ENCODE measurements at regions not wholly inside any gene's neighbourhood (a gene's known extent, or its start where the extent isn't known, plus 50 kb on each side); places are given as distances from the start of the nearest gene placed in this dataset.
"Not testable (repeated sequence)": the region's sequence is repeated elsewhere in the genome, so short reads cannot be mapped to it uniquely, and the experiment has no call there.

DNA sequence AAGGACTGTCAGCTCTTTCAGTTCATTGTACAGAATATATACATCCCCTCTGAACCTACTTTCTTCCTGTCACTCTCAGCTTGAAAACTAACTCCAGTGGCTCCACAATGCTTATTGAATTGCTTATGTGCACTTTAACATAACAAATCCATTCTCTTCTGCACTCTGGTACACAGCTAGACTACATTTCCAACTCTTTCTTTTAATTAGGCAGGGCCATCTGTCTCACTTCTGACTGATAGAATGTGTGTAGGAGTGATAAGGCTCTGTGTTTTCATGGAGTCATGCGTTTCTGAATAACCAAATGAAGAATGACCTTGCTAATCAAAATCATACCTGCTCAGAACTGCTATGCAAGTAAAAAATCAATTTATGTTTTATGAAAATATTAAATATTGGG, 278.5 kb upstream of the CCDC179 start:
- no peak for DNase-seq

DNA sequence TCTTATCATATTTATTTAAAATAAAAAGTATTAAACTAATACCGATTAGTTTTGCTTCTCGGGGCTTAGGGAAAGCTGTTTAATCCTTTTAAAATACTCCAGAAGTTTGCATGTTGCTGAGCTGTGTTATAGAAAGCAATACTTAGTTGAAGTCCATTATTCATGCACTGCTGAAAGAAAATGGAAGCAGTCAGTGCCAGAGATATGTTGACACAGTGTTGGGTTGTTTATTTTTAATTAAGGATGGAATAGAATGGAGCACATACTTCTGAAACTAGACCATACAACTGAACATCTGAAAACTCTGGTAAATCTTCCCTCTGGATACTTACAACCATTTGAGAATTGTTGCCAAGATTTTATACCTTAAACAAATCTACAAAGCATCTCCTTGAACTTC, 282.7 kb upstream of the CCDC179 start:
- no peak for DNase-seq

DNA sequence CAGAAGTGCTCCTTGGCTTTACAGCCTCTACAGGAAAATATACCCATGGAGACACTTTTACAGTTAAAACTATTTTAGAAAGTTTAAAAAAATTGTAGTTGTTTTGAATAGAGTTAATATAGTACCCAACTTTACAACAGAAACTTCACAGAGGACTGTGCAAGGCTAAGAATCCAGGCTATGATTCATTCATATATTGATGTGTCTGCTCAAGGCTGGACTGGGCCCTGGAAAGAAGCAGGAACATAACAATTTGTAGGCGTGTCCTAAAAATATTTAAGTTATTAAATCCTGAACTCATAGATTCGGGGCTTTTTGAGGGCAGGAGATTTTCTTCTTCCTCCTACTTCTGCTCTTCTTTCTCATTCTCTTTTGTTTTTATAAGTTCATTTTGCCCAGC, 291.5 kb upstream of the CCDC179 start:
- DNase-seq: no peak

DNA sequence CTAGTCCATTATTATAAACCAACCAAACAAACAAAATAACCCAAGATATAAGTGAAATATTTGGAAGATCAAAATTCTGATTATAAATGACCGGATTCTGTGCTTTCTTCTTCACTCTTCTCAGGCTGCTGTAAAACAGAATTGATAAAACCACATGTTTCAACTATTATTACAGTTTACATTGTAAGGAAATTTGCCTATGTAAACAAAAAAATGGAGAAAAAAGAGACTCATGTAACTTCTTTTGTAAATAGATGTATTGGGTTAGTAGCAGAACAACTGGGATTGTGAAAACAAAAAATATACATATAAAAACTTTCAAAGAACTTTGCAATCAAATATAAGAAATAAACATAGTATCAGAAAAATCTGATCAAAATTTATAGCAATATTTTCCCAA, 295.2 kb upstream of the CCDC179 start:
- DNase-seq: no peak

DNA sequence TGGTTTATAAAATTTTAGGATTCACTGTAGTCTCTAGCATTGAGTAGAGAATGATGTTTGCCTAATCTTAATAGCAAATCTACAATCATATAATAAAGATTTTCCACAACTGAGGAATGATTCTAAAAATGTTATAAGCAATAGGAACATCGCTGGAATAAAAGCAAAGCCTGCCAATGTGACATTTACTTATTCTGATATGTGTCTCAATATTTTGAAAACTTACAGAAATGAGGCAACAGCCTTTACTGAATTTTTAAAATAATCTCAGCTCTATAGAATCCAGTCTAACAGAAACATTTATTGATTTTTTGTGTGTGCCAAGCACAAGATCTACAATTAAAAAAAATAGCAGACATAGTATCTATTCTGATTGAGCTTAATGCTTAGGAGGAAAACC, 303.7 kb upstream of the CCDC179 start:
- DNase-seq: no peak

DNA sequence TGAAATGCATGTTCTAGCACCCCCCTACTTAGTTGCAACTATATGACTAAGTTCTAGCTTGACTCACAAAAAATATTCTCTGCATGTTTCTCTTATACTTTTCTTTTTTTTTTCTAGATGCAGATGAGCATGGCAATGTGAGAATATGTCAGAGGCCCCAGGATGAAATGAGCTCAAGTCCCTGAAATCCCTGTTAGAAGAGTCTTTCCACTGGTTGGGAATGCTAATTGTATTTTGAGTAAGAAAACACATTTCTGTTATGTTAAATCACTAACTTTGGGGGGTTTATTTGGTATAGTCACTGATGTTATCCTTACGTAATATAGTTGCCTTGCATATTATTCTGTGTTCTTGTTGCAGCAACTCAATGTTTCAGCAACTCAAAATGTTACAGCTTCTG, 306.1 kb upstream of the CCDC179 start:
- no peak for DNase-seq

DNA sequence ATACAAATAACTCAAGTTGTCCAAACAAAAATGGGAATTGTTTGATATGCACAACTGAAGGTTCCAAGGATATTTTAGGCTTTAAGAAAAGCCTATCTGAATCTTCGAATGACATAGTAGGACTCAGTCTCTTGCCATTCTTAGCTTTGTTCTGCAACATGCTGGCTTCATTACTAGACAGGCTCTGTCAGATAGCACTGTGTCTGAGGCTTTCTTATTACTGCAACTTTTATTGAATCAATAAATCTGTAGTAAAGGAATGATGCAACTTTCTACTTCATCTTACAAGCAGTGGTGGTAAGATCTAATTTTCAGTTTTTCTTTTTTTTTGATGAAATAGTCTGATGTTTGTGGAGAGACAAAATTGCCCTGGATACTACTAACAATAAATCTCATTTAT, 319.3 kb upstream of the CCDC179 start:
- DNase-seq: no peak

DNA sequence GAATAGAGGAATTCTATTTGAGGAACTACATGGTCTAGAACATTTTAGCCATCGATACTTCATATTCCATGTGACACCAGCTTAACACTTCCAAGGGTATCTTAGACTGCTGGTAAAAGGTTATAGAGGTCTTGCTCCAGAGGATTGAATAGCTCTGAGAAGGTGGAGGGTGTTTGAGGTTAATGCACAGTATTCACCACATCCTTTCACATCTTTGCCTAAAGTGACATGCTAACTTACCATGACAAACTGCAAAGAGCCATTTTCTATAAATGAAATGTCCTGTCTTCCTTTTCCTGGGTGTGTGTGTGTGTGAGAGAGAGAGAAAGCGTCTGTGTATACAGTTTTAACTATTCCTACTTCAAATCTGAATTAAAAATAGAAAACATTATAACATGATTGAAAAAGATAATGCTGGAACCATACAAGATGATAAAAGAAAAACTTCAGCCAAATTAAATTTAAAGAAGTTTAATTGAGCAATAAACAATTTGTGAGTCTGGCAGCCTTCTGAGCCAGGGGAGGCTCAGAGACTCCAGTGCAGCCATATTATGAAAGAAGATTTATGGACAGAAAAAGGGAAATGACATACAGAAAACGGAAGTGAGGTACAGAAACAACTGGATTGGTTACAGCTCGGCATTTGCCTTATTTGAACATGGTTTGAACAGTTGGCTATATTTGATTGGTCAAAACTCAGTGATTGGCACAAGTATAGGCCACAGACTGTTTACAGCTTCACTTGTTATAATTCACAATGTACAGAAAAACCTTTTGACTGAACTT, 320.9 kb upstream of the CCDC179 start:
- no peak for DNase-seq

DNA sequence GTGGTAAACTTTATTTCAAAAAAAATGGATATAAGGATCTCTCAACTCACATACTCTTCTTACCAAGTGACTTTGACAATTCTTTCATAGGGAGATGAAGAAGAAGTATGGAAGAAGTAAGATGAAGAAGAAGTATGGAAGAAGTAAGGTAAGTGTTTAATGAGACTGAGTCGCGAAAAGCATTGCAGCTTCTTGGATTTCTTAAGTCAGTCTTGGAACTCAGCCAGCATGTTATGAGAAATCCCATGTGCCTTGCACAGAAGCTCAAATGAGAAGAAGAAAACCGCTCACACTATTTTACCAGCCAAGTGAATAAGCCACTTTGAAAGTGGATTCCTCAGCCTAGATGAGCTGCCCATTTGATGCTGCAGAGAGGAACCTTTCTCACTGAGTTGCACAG, 332.0 kb upstream of the CCDC179 start:
- DNase-seq: no peak

DNA sequence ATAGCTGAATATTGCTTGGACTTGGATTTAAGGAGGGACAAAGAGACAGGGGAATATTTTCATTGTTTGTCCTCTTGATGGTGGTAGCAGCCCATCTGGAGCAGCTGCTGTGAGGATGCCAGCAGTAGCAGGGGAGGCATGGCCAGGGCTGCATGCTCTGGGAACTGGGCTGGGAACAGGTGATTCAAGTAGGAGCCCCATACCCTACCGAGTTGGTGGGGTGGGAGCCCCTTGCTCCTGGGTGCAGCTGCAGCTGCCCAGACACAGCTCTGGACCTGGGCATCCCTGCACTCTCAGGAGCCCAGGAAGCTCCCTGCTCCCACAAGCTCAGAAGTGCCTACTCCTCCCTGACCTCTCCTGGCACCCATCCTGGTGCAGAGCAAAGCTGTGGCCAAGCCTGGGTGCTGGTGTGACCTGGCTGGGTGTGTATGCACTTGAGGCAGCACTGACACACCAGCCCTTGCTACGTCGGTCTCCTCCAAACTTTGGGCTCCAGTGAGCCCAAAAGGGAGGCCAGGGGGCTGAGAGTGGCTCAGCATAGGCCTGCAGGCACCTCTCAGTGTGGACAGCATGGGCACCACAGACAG, 341.8 kb upstream of the CCDC179 start:
- DNase-seq: no peak

DNA sequence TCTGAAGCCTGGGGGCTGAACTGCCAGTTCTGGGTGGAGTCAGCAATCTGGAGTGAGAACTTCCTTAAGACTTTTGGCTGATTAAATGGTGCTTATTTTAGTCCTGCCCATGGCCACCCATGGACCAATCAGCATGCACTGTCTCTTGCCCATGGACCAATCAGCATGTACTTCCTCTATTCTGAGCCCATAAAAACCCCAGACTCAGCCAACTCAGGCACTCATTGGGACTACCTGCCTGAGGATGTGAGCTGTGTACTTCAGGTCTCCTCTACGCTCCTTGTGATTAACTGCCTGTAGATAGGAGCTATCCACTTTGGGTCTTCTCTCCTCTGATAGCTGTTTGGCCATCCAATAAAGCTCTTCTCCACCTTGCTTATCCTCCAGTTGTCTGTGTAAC, 342.3 kb upstream of the CCDC179 start:
- DNase-seq: no peak

DNA sequence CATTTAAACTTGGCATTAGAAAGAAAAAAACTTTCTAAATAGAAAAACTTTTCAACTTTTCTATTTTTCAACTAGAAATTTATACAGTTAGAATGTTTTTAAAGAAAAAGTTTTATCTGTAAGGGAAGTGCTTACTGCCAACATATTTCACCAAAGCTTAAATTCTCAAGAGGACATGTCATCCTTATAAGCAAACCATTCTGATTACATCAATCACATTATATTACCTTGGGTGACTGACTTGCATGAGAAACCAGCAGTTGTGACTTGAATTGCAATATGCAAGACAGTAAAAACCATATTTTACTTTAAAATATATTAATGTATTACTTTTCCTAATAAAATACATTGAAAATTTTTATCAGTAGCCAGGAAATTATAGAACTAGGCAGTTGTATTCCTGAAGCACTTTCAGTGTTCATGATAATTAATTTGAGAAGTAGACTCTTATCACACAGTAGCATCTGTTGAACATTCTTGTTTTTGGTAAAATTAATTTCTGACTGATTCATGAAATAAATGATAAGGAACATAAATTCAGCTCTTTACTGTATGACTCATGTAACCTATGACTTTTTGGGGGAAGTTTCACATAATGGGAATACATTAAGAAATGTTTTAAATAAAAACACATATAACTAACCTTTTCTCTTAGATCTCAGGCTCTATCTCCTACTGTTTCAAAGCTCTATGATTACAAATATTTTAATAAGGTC, 345.0 kb upstream of the CCDC179 start:
- DNase-seq: no peak

DNA sequence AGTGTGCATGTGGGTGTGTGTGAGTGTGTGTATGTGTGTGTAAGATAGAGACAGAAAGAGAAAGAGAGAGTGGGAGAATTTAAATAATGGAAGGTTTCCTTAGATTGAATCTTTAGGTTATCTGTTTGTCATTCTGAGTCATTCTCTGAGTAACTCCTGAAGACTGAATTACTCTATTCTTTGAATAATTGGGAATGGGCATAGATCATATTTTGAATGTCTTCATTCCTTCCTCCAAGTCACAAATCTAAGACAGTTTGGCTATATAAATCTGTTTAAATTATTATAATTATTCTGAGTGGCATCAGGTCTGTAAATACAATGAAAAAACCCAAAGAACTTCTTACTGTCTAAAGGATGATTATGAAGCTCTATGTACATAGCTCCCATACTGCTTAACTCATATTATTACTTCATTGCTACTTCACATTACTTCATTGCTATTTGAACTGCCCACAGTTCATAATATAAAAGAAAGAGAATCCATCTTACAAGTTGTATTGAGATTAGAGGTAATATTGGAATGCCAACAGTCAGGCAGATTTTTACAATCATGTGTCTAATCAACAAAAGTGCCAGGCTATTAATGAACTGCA, 346.6 kb upstream of the CCDC179 start:
- no peak for DNase-seq

DNA sequence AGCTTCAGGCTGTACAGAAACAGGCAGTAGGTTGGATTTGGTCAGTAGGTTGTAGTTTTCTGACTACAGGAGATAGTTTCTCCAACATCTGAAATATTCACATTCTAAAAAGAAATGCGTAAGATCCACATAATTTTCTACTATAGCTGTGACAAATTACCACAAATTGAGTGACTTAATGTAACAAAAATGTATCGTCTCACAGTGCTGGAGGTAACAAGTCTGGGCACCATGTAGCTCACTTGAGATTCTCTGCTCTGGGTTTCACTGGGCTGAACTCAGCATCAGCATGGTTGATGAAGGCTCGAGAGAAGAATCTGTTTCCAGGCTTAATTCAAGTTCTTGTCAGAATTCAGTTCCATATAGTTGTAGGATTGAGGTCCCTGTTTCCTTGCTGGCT, 350.9 kb upstream of the CCDC179 start:
- DNase-seq: no peak

DNA sequence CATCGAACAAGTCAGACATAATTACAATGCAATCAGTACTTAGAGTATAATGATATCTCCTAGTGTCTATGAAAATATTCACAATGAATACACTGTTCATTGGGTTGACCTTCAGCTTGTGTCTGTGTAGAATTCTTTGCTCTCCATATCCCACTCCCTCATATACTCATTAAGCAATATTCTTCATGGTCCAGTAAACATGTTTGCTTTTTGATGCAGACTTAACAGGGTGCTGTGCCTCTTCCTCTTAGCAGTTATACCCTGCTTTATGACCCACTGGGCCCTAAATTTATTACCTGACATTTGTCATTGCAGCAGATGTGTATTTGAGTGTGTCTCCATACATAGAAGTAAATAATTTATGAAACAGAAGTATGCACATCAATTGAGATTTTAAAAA, 352.5 kb upstream of the CCDC179 start:
- DNase-seq: no peak

DNA sequence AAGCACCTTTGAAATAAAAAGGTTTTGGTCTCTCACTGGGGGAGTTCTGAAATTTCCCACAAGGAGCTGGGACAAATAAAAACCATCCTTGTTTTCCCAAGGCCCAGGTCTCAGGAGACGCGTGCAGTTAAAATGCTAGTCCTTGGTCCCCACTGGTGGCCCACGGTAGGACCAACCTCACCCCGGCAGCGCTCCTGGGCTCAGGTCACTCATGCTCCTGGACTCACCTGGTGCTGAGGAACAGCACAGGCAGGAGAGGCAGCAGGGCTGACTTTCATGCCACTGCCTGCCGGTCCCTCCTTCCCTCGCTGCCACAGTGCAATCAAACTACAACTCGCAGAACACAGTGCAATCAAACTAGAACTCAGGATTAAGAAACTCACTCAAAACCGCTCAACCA, 356.8 kb upstream of the CCDC179 start:
- DNase-seq: no peak

DNA sequence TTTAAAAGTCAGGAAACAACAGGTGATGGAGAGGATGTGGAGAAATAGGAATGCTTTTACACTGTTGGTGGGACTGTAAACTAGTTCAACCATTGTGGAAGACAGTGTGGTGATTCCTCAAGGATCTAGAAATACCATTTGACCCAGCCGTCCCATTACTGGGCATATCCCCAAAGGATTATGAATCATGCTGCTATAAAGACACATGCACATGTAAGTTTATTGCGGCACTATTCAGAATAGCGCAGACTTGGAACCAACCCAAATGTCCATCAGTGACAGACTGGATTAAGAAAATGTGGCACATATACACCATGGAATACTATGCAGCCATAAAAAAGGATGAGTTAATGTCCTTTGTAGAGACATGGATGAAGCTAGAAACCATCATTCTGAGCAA, 359.8 kb upstream of the CCDC179 start:
- DNase-seq: not testable (repeated sequence)

DNA sequence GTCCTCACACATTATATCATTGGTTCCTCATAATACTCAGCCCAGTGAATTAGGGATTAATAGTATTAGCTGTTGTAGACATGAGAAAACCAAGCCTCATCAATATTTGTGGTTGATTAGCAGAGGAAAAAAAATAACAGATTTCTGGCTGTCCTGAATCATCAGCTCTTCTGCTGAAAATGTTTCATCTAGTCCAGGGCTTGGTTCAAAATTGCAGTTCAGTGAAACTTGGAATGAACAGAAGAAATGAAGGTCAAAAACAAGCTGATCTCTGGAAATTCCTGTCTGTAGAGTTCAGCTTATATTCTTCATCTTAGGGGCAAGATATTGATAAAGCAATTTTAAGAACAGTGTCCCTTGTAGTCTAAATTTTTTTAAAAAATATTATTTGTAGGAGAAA, 361.1 kb upstream of the CCDC179 start:
- DNase-seq: no peak

DNA sequence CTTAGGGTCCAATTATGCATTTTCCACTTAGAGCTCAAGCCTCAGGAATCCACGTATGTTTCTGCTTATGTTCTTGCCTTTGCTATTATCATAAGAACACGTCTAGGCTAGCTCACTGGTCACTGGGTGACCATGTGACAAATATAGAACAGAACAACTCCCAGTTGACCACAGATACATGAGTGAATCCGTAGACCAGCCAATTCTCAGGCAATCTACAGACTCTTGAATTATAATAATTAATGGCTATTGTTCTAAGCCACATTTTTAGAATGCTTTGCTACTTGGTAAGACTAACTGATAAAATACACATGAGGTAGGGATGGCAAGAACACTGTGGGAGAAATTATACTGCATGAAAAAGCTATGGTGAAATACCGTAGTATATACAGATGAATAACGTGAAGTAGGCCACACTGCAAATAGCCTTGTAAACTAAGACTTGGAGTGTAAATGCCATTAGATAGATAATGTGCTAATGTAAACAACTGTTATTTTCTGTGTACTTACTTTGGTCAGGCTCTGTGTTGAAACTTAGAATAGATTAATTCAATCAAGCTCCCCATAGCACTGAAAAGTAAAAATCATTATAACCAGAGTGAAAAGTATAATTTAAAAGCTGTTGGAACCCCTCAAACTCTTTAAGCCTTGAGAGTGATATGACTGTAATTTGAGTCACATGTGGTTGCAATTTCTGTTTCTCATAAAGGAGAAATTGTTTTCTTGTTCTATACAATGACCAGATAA, 366.2 kb upstream of the CCDC179 start:
- no peak for DNase-seq

DNA sequence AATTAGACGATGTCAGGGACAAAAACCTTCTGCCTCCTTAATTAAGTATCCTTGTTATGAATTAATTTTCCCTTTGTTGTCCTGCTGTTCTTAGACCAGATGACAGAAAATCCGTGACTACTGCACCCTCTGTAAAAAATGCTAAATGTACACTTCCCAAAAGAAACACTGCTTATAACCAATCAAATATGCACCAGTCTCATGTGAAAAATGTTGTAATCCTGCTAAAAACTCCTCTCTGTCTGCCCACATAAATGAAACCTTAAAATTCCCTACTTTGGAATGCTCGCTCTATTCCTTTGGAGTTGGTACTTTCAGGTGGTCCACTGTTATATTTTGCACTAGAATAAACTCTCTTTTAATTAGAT, 366.8 kb upstream of the CCDC179 start:
- DNase-seq: no peak

DNA sequence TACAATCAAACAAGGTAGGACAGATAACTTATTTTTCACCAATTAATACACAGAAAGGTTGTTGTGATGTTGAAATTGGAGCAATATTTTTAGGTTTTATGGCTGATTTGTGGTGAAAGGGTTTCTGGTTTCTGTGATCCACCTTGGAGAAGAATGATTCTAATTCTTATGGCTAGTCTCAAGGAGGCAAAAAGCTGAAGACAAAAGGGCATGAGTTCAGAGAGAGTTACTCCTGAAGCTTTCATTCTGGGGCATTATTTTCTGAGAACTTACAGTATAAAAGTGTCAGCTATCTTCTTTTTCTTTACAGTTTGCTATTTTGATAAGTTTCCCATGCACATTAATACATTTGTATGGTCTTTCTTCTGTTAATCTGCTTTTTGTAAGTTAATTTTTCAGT, 372.4 kb upstream of the CCDC179 start:
- no peak for DNase-seq

DNA sequence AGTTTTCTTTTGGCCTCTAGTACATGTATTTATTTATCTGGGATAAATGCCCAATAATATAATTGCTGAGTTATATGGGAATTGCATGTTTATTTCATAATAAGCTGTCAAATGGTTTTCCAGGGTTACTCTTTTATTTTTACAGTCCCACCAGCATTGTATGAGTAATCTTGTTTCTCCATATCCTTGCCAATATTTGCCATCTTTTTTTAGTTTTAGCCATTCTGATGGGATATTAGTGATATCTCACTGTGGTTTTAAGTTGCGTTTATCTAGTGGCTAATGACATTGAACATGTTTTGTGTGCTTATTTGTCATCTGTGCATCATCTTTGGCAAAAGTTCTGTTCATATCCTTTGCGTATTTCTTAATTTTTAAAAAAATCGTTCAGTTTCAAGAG, 372.8 kb upstream of the CCDC179 start:
- DNase-seq: no peak
